ENCODE measurements at regions not wholly inside any gene's neighbourhood (a gene's known extent, or its start where the extent isn't known, plus 50 kb on each side); places are given as distances from the start of the nearest gene placed in this dataset.
"Not testable (repeated sequence)": the region's sequence is repeated elsewhere in the genome, so short reads cannot be mapped to it uniquely, and the experiment has no call there.

- DNase-seq (ENCODE audit: low spot score) = no peak
These were observed 653.4 kb upstream of the MARCKS start for GRCh38 chr6:113203715-113204110.

GRCh38 chr6:113205553-113205952, 651.6 kb upstream of the MARCKS start:
- no peak for DNase-seq (ENCODE audit: low spot score)

GRCh38 chr6:113208726-113209125, 648.4 kb upstream of the MARCKS start:
- no peak for DNase-seq (ENCODE audit: low spot score)

GRCh38 chr6:113209315-113209714, 647.8 kb upstream of the MARCKS start:
- DNase-seq (ENCODE audit: low spot score) = no peak

GRCh38 chr6:113211170-113211569, 646.0 kb upstream of the MARCKS start:
- DNase-seq (ENCODE audit: low spot score) = no peak

- no peak for DNase-seq (ENCODE audit: low spot score)
These were observed 637.4 kb upstream of the MARCKS start for GRCh38 chr6:113219783-113220182.

- no peak for DNase-seq (ENCODE audit: low spot score)
These were observed 636.3 kb upstream of the MARCKS start for GRCh38 chr6:113220832-113221231.

- no peak for DNase-seq (ENCODE audit: low spot score)
These were observed 635.3 kb upstream of the MARCKS start for GRCh38 chr6:113221850-113222249.

GRCh38 chr6:113246186-113246585, 611.0 kb upstream of the MARCKS start:
- no peak for DNase-seq (ENCODE audit: low spot score)

- no peak for DNase-seq (ENCODE audit: low spot score)
These were observed 608.6 kb upstream of the MARCKS start for GRCh38 chr6:113248532-113248931.

GRCh38 chr6:113254194-113254593, 603.0 kb upstream of the MARCKS start:
- not testable (repeated sequence) for DNase-seq (ENCODE audit: low spot score)

GRCh38 chr6:113258771-113259170, 598.4 kb upstream of the MARCKS start:
- DNase-seq (ENCODE audit: low spot score) = no peak

- DNase-seq (ENCODE audit: low spot score) = no peak
These were observed 585.7 kb upstream of the MARCKS start for GRCh38 chr6:113271437-113271836.

- peak; percentile 33 for DNase-seq (ENCODE audit: low spot score)
These were observed 580.5 kb upstream of the MARCKS start for GRCh38 chr6:113276601-113277000.

GRCh38 chr6:113277111-113277510, 580.0 kb upstream of the MARCKS start:
- DNase-seq (ENCODE audit: low spot score) = no peak

GRCh38 chr6:113281014-113281413, 576.1 kb upstream of the MARCKS start:
- DNase-seq (ENCODE audit: low spot score) = no peak

GRCh38 chr6:113281431-113281830, 575.7 kb upstream of the MARCKS start:
- DNase-seq (ENCODE audit: low spot score) = no peak

- no peak for DNase-seq (ENCODE audit: low spot score)
These were observed 569.7 kb upstream of the MARCKS start for GRCh38 chr6:113287396-113287795.

GRCh38 chr6:113288409-113288808, 568.7 kb upstream of the MARCKS start:
- DNase-seq (ENCODE audit: low spot score) = no peak

GRCh38 chr6:113289166-113289565, 568.0 kb upstream of the MARCKS start:
- no peak for DNase-seq (ENCODE audit: low spot score)

- peak; percentile 27 for DNase-seq (ENCODE audit: low spot score)
These were observed 566.5 kb upstream of the MARCKS start for GRCh38 chr6:113290684-113291083.

- no peak for DNase-seq (ENCODE audit: low spot score)
These were observed 565.2 kb upstream of the MARCKS start for GRCh38 chr6:113291751-113292445.

- DNase-seq (ENCODE audit: low spot score) = no peak
These were observed 564.3 kb upstream of the MARCKS start for GRCh38 chr6:113292646-113293422.

GRCh38 chr6:113293423-113293740, 563.8 kb upstream of the MARCKS start:
- DNase-seq (ENCODE audit: low spot score) = no peak
